ENCODE measurements at regions not wholly inside any gene's neighbourhood (a gene's known extent, or its start where the extent isn't known, plus 50 kb on each side); places are given as distances from the start of the nearest gene placed in this dataset.

- H3K9me3 ChIP-seq: peaks cover 0 to 3% of the 10 kb centered on the region in 2 donors
- no peaks in the 10 kb centered on the region for H3K27me3 ChIP-seq
- no peaks in the 10 kb centered on the region for H3K36me3 ChIP-seq
- no peak overlapping the region for H3K4me3 ChIP-seq
- no peak for TF ChIP-seq POLR2A (IDR thresholded peaks at IDR 0.05)
- TF ChIP-seq POLR2AphosphoS5 (IDR thresholded peaks at IDR 0.05): no peak
- TF ChIP-seq CTCF (IDR thresholded peaks at IDR 0.05): no peak
- H3K27ac ChIP-seq: no peak overlapping the region
- DNase-seq (ENCODE audit: low spot score in 2 of 2): no peak
- H3K4me1 ChIP-seq: no peaks in the 10 kb centered on the region
- intact Hi-C loops (cut with DNase I; ENCODE audit: low total_unique reads): no loop called here
Observed at GRCh38 chr2:153222231-153223165, 256.1 kb downstream of the RPRM start.

GRCh38 chr2:153221506-153221905 lies 257.1 kb downstream of the RPRM start:
- no peaks in the 10 kb centered on the region for H3K27me3 ChIP-seq
- TF ChIP-seq POLR2AphosphoS5 (IDR thresholded peaks at IDR 0.05): no peak
- TF ChIP-seq POLR2A (IDR thresholded peaks at IDR 0.05): no peak
- no peak for TF ChIP-seq CTCF (IDR thresholded peaks at IDR 0.05)
- DNase-seq (ENCODE audit: low spot score in 2 of 2): no peak
- H3K4me1 ChIP-seq: no peaks in the 10 kb centered on the region
- H3K27ac ChIP-seq: no peak overlapping the region
- peaks cover 0 to 3% of the 10 kb centered on the region in 2 donors for H3K9me3 ChIP-seq
- no peak overlapping the region for H3K4me3 ChIP-seq
- intact Hi-C loops (cut with DNase I; ENCODE audit: low total_unique reads): no loop called here
- H3K36me3 ChIP-seq: no peaks in the 10 kb centered on the region

- Histone ChIP-seq H3K4me1 (no peaks in the 10 kb centered on the region), H3K4me3 (no peak overlapping the region), H3K27ac (no peak overlapping the region), H3K36me3 (no peaks in the 10 kb centered on the region), H3K27me3 (no peaks in the 10 kb centered on the region), H3K9me3 (peaks cover 0 to 3% of the 10 kb centered on the region in 2 donors)
- TF ChIP-seq CTCF (IDR thresholded peaks at IDR 0.05): no peak
- TF ChIP-seq POLR2A (IDR thresholded peaks at IDR 0.05): no peak
- no peak for TF ChIP-seq POLR2AphosphoS5 (IDR thresholded peaks at IDR 0.05)
- intact Hi-C loops (cut with DNase I; ENCODE audit: low total_unique reads): no loop called here
- no peak for DNase-seq (ENCODE audit: low spot score in 2 of 2)
Observed at GRCh38 chr2:153221087-153221486, 257.5 kb downstream of the RPRM start.

- TF ChIP-seq POLR2A (IDR thresholded peaks at IDR 0.05): no peak
- no peak for TF ChIP-seq POLR2AphosphoS5 (IDR thresholded peaks at IDR 0.05)
- Histone ChIP-seq H3K9me3 (peaks cover 0 to 3% of the 10 kb centered on the region in 2 donors), H3K27ac (no peak overlapping the region), H3K27me3 (no peaks in the 10 kb centered on the region), H3K4me1 (no peaks in the 10 kb centered on the region), H3K36me3 (no peaks in the 10 kb centered on the region), H3K4me3 (no peak overlapping the region)
- no peak for DNase-seq (ENCODE audit: low spot score in 2 of 2)
- intact Hi-C loops (cut with DNase I; ENCODE audit: low total_unique reads): no loop called here
Observed at GRCh38 chr2:153218851-153219250, 259.7 kb downstream of the RPRM start.

GRCh38 chr2:153214337-153214736 lies 264.2 kb downstream of the RPRM start:
- intact Hi-C loops (cut with DNase I; ENCODE audit: low total_unique reads): no loop called here
- DNase-seq (ENCODE audit: low spot score in 2 of 2): no peak
- Histone ChIP-seq H3K36me3 (no peaks in the 10 kb centered on the region), H3K27me3 (no peaks in the 10 kb centered on the region), H3K9me3 (no peaks in the 10 kb centered on the region), H3K4me3 (no peak overlapping the region), H3K27ac (no peak overlapping the region), H3K4me1 (no peaks in the 10 kb centered on the region)
- no peak for TF ChIP-seq CTCF (IDR thresholded peaks at IDR 0.05)
- no peak for TF ChIP-seq POLR2A (IDR thresholded peaks at IDR 0.05)
- no peak for TF ChIP-seq POLR2AphosphoS5 (IDR thresholded peaks at IDR 0.05)
